ENCODE measurements at regions not wholly inside any gene's neighbourhood (a gene's known extent, or its start where the extent isn't known, plus 50 kb on each side); places are given as distances from the start of the nearest gene placed in this dataset.
"Not testable (repeated sequence)": the region's sequence is repeated elsewhere in the genome, so short reads cannot be mapped to it uniquely, and the experiment has no call there.

GRCh38 chr2:89048138-89049066 lies 356.9 kb downstream of the RPIA start:
- H4K20me1 ChIP-seq (replicated peaks; ENCODE audit: control insufficient read depth, extremely low read depth, insufficient read depth, low read length); H3K9ac ChIP-seq (replicated peaks; ENCODE audit: extremely low read depth, insufficient read depth, low read length); H3K9me3 ChIP-seq (replicated peaks; ENCODE audit: control insufficient read depth, insufficient read depth, low read length); H3K4me2 ChIP-seq (ENCODE audit: insufficient read depth, low read length); H3K4me3 ChIP-seq (replicated peaks in 1 of 3; ENCODE audit: insufficient read depth in 1 of 3, low read depth in 1 of 3, low read length in 3 of 3); H2AFZ ChIP-seq (ENCODE audit: low read depth, low read length); BruUV-seq (replicated peaks); H3K36me3 ChIP-seq (ENCODE audit: control insufficient read depth in 2 of 2, extremely low read depth in 1 of 2, insufficient read depth in 2 of 2, low read length in 2 of 2); H3K79me2 ChIP-seq (ENCODE audit: control insufficient read depth, insufficient read depth, low read length); dilution Hi-C loops (cut with MboI; ENCODE audit: extremely low pct_ligation_motif_present, low sequenced_read_pairs); H3K4me1 ChIP-seq (ENCODE audit: control insufficient read depth, extremely low read depth, insufficient read depth, low read length); H3K27ac ChIP-seq (ENCODE audit: insufficient read depth, low read depth, low read length); CTCF ChIA-PET; POLR2A ChIA-PET; H3K9me1 ChIP-seq (replicated peaks; ENCODE audit: control insufficient read depth, extremely low read depth, insufficient read depth, low read length); H3K27me3 ChIP-seq (ENCODE audit: control insufficient read depth in 2 of 2, insufficient read depth in 2 of 2, low read length in 2 of 2): not testable (repeated sequence)
- peak; percentile 20 to 42 for TF ChIP-seq CTCF (IDR thresholded peaks at IDR 0.05; ENCODE audit: extremely low read depth in 1 of 2, insufficient read depth in 1 of 2, low read depth in 1 of 2, low read length in 2 of 2)
- DNase-seq (ENCODE audit: low read depth, low spot score) = peak; percentile 37
- peak; percentile 83 for FAIRE-seq
- intact Hi-C loops (cut with micrococcal nuclease) = loop anchor here (5.0 kb wide), 1 partner anchor 236 kb away; no protein-coding TSS in a partner anchor

GRCh38 chr2:89058616-89059015 lies 367.1 kb downstream of the RPIA start:
- H3K9me3 ChIP-seq (replicated peaks; ENCODE audit: control insufficient read depth, insufficient read depth, low read length); H3K4me3 ChIP-seq (replicated peaks in 1 of 3; ENCODE audit: insufficient read depth in 1 of 3, low read depth in 1 of 3, low read length in 3 of 3); FAIRE-seq; H3K36me3 ChIP-seq (ENCODE audit: control insufficient read depth in 2 of 2, extremely low read depth in 1 of 2, insufficient read depth in 2 of 2, low read length in 2 of 2); dilution Hi-C loops (cut with MboI; ENCODE audit: extremely low pct_ligation_motif_present, low sequenced_read_pairs); H2AFZ ChIP-seq (ENCODE audit: low read depth, low read length); CTCF ChIA-PET; BruUV-seq (replicated peaks); POLR2A ChIA-PET; DNase-seq (ENCODE audit: low read depth, low spot score); H3K4me1 ChIP-seq (ENCODE audit: control insufficient read depth, extremely low read depth, insufficient read depth, low read length); H3K79me2 ChIP-seq (ENCODE audit: control insufficient read depth, insufficient read depth, low read length); H4K20me1 ChIP-seq (replicated peaks; ENCODE audit: control insufficient read depth, extremely low read depth, insufficient read depth, low read length); H3K27me3 ChIP-seq (ENCODE audit: control insufficient read depth in 2 of 2, insufficient read depth in 2 of 2, low read length in 2 of 2); H3K4me2 ChIP-seq (ENCODE audit: insufficient read depth, low read length); H3K9me1 ChIP-seq (replicated peaks; ENCODE audit: control insufficient read depth, extremely low read depth, insufficient read depth, low read length); intact Hi-C loops (cut with micrococcal nuclease); H3K27ac ChIP-seq (ENCODE audit: insufficient read depth, low read depth, low read length); H3K9ac ChIP-seq (replicated peaks; ENCODE audit: extremely low read depth, insufficient read depth, low read length): not testable (repeated sequence)

GRCh38 chr2:89061174-89061573 lies 369.7 kb downstream of the RPIA start:
- H3K4me1 ChIP-seq (ENCODE audit: control insufficient read depth, extremely low read depth, insufficient read depth, low read length); H3K36me3 ChIP-seq (ENCODE audit: control insufficient read depth in 2 of 2, extremely low read depth in 1 of 2, insufficient read depth in 2 of 2, low read length in 2 of 2); FAIRE-seq; H3K27ac ChIP-seq (ENCODE audit: insufficient read depth, low read depth, low read length); H3K9me3 ChIP-seq (replicated peaks; ENCODE audit: control insufficient read depth, insufficient read depth, low read length); intact Hi-C loops (cut with micrococcal nuclease); CTCF ChIA-PET; H3K79me2 ChIP-seq (ENCODE audit: control insufficient read depth, insufficient read depth, low read length); H3K4me3 ChIP-seq (replicated peaks in 1 of 3; ENCODE audit: insufficient read depth in 1 of 3, low read depth in 1 of 3, low read length in 3 of 3); H3K27me3 ChIP-seq (ENCODE audit: control insufficient read depth in 2 of 2, insufficient read depth in 2 of 2, low read length in 2 of 2); POLR2A ChIA-PET; DNase-seq (ENCODE audit: low read depth, low spot score); H3K9me1 ChIP-seq (replicated peaks; ENCODE audit: control insufficient read depth, extremely low read depth, insufficient read depth, low read length); H3K4me2 ChIP-seq (ENCODE audit: insufficient read depth, low read length); H2AFZ ChIP-seq (ENCODE audit: low read depth, low read length); BruUV-seq (replicated peaks); H3K9ac ChIP-seq (replicated peaks; ENCODE audit: extremely low read depth, insufficient read depth, low read length); dilution Hi-C loops (cut with MboI; ENCODE audit: extremely low pct_ligation_motif_present, low sequenced_read_pairs); H4K20me1 ChIP-seq (replicated peaks; ENCODE audit: control insufficient read depth, extremely low read depth, insufficient read depth, low read length): not testable (repeated sequence)
